ENCODE measurements at regions not wholly inside any gene's neighbourhood (a gene's known extent, or its start where the extent isn't known, plus 50 kb on each side); places are given as distances from the start of the nearest gene placed in this dataset.

DNA sequence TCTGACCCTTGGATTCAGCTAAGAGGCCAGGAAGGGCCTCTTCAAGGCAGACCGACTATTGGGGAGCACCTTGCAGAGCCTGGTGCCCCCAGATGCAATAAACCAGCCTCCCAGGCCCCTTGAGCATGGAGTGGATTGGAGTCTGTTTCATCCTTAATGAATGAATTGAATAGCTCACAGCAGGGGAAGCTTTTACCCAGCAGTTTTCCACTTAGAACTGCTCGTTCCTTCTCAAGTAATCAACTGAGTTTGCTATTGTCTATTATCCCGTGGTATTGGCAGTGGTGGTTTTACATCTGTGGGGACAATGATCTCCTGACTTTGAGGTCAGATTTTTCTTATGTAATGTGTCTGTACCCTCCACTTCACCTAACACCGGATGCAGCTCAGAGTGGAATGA, 197.6 kb downstream of the AACS start:
- TF ChIP-seq, protein P1, sequence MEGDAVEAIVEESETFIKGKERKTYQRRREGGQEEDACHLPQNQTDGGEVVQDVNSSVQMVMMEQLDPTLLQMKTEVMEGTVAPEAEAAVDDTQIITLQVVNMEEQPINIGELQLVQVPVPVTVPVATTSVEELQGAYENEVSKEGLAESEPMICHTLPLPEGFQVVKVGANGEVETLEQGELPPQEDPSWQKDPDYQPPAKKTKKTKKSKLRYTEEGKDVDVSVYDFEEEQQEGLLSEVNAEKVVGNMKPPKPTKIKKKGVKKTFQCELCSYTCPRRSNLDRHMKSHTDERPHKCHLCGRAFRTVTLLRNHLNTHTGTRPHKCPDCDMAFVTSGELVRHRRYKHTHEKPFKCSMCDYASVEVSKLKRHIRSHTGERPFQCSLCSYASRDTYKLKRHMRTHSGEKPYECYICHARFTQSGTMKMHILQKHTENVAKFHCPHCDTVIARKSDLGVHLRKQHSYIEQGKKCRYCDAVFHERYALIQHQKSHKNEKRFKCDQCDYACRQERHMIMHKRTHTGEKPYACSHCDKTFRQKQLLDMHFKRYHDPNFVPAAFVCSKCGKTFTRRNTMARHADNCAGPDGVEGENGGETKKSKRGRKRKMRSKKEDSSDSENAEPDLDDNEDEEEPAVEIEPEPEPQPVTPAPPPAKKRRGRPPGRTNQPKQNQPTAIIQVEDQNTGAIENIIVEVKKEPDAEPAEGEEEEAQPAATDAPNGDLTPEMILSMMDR (IDR thresholded peaks at IDR 0.05), result no peak
- TF ChIP-seq POLR2A (IDR thresholded peaks at IDR 0.05), result no peak
- intact Hi-C loops (cut with DNase I), result no loop called here
- Histone ChIP-seq H3K9me3 (no peaks in the 10 kb centered on the region), H3K36me3 (no peaks in the 10 kb centered on the region), H3K27me3 (peaks cover 0 to 3% (median 0%) of the 10 kb centered on the region in 4 donors), H3K4me1 (no peaks in the 10 kb centered on the region), H3K4me3 (no peak overlapping the region), H3K27ac (no peak overlapping the region)
- 34 to 61% methylated on average over 2 to 3 of the region's 4 CpGs for WGBS, 2 donors
- no peak for DNase-seq

DNA sequence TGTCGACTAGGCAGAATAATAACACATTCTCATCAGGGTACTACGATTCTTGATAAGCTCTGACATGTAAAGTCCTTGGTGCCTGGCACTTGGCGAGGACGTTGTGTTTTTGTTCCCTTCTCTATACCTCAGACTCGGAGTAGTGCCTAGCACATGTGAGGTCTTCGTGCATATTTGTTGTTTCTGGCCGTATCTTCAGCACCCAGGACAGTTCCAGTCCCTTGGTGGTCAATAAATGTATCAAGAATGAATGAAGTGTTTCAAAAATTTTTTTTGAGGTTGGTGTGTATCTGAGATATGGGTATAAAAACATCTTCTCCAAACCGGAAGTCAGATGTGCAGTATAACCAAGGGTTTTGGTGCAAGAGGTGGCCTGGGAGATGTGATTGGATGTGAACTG, 198.2 kb downstream of the AACS start:
- no peaks in the 10 kb centered on the region for H3K36me3 ChIP-seq
- no peak for DNase-seq
- H3K27me3 ChIP-seq, result no peaks in the 10 kb centered on the region
- H3K4me3 ChIP-seq, result no peak overlapping the region
- no peak overlapping the region for H3K27ac ChIP-seq
- no peaks in the 10 kb centered on the region for H3K4me1 ChIP-seq
- TF ChIP-seq POLR2A (IDR thresholded peaks at IDR 0.05), result no peak
- TF ChIP-seq, protein P1 (IDR thresholded peaks at IDR 0.05), result no peak
- WGBS, 2 donors, result 83 to 86% methylated on average over 8 of the region's 8 CpGs
- no peaks in the 10 kb centered on the region for H3K9me3 ChIP-seq
- intact Hi-C loops (cut with DNase I), result no loop called here

DNA sequence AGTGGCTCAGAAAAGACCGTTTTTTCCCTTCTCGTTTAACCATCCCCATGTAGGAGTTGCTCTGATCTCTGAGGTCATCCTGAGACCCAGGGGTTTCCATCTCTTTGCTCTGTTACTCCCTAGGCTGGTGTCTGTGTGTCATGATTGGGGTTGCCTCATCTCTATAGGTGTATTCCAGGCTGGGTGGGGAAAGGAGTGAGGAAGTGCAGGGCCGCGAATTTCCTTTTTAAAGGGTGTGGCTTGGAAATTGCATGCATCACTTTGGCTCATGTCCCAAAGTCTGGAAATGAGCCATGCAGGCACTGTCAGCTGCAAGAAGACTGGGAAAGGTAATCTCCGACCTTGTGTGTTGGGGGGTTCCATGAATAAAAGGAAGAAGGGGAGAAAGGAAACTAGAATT, 201.9 kb downstream of the AACS start:
- no peak for TF ChIP-seq POLR2A (IDR thresholded peaks at IDR 0.05)
- TF ChIP-seq, protein P1 (IDR thresholded peaks at IDR 0.05), result no peak
- H3K9me3 ChIP-seq, result no peaks in the 10 kb centered on the region
- intact Hi-C loops (cut with DNase I), result no loop called here

DNA sequence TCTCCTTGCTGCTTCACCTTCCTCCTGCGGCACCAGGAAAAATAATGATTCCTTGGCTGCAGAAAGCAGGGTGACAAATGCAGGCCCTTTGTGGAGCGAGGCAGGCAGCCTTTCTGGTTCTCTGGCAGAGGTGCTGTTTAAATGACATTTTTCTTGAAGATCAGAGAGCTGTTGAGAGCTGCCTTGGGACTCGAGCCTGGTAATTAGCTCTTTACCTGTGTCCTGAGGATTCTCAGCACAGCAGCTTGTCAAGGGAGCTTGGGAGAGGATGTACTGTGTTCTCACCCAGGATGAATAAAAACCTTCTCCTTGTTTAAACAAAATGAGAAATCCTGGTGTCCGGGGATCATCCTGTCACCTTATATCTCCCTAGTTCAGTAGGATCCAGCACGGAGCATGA, 204.0 kb downstream of the AACS start:
- intact Hi-C loops (cut with DNase I), result no loop called here
- no peaks in the 10 kb centered on the region for H3K9me3 ChIP-seq
- no peak overlapping the region for H3K4me3 ChIP-seq
- DNase-seq, result no peak
- no peaks in the 10 kb centered on the region for H3K4me1 ChIP-seq
- TF ChIP-seq, protein P1 (IDR thresholded peaks at IDR 0.05), result no peak
- no peak for TF ChIP-seq POLR2A (IDR thresholded peaks at IDR 0.05)
- no peak overlapping the region for H3K27ac ChIP-seq
- no peaks in the 10 kb centered on the region for H3K27me3 ChIP-seq
- WGBS, 2 donors, result 51 to 56% methylated on average over 4 to 5 of the region's 5 CpGs
- H3K36me3 ChIP-seq, result no peaks in the 10 kb centered on the region

More for the DNA sequence above, 201.9 kb downstream of the AACS start:
- no peaks in the 10 kb centered on the region for H3K27me3 ChIP-seq
- 61 to 69% methylated on average over 2 to 5 of the region's 5 CpGs for WGBS, 2 donors
- no peaks in the 10 kb centered on the region for H3K4me1 ChIP-seq
- no peak overlapping the region for H3K4me3 ChIP-seq
- H3K36me3 ChIP-seq, result no peaks in the 10 kb centered on the region
- H3K27ac ChIP-seq, result no peak overlapping the region
- DNase-seq, result no peak

DNA sequence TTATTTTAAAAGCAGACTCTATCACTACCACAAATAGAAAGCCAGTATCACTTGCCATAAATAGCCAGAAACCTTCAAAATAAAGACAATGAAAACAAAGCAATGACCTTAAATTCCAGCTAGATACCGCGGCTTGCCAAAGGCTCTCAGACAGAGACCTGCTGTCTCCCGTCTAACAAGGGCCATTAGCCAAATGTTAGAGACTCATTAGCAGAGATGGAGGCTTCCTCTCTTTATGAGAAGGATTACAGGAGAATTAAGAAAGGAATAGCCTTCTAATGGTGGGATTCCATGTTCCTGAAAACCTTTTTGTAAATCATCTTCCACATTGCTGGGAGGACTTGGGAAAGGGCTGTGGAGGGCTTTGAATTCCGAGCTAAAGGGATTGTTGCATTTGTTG, 206.7 kb downstream of the AACS start:
- no peaks in the 10 kb centered on the region for H3K36me3 ChIP-seq
- H3K4me3 ChIP-seq, result no peak overlapping the region
- no peak overlapping the region for H3K27ac ChIP-seq
- WGBS, 2 donors, result 54 to 57% methylated on average over 4 of the region's 4 CpGs
- H3K4me1 ChIP-seq, result no peaks in the 10 kb centered on the region
- H3K27me3 ChIP-seq, result no peaks in the 10 kb centered on the region
- no peak for DNase-seq
- TF ChIP-seq, protein P1 (IDR thresholded peaks at IDR 0.05), result no peak
- TF ChIP-seq POLR2A (IDR thresholded peaks at IDR 0.05), result no peak
- no peaks in the 10 kb centered on the region for H3K9me3 ChIP-seq
- intact Hi-C loops (cut with DNase I), result no loop called here
